Psoas muscle (tissue), 7 donors: ENCODE measurements at regions not wholly inside any gene's neighbourhood (a gene's known extent, or its start where the extent isn't known, plus 50 kb on each side); places are given as distances from the start of the nearest gene placed in this dataset.

Experiments
- ATAC-seq, 4 donors: fragments of 200-7000 bp; cut with Tn5 transposase; one replicate each; pipeline ENCODE4 v1.9.1; 2020; ENCODE audit warnings: moderate library complexity in 3 of 4, mild to moderate bottlenecking in 2 of 4
- DNase-seq, 2 donors: peaks; one replicate each; pipeline ENCODE4 v3.0.0-alpha.2; 2020
- H3K27ac ChIP-seq: fragments of 200-600 bp; one replicate; pipeline ENCODE4 v1.8.0; 2022
- H3K27me3 ChIP-seq, 3 donors: fragments of 200-600 bp in 1 of 3; one replicate each; pipeline versions ENCODE4 v1.6.1 to v1.8.0; 2013 to 2022; ENCODE audit warnings: low read length in 2 of 3, mild to moderate bottlenecking in 2 of 3, moderate library complexity in 1 of 3; ENCODE audit not compliant: insufficient read depth in 3 of 3
- H3K36me3 ChIP-seq, 2 donors: fragments of 200-600 bp in 1 of 2; one replicate each; pipeline versions ENCODE4 v1.6.1 to v1.8.0; 2013 to 2022; ENCODE audit warnings: low read depth in 1 of 2, mild to moderate bottlenecking in 1 of 2, moderate library complexity in 1 of 2; ENCODE audit not compliant: insufficient read depth in 1 of 2
- H3K4me1 ChIP-seq: fragments of 200-600 bp; one replicate; pipeline ENCODE4 v1.8.0; 2022
- H3K4me3 ChIP-seq: fragments of 200-600 bp; one replicate; pipeline ENCODE4 v1.8.0; 2022; ENCODE audit warnings: mild to moderate bottlenecking
- H3K9me3 ChIP-seq: fragments of 200-600 bp; one replicate; pipeline ENCODE4 v1.8.0; 2022
- WGBS, 3 donors: extraction: QIAGEN DNeasy Blood & Tissue Kit; methylation state at CpG; one replicate each; pipeline versions ENCODE4 v1.1.6 to v1.1.7; 2013; 5-methylcytosine and 5-hydroxymethylcytosine counted together
- intact Hi-C, 2 donors: fragments of 100-400 bp; cut with DNase I; formaldehyde crosslinking; loops; one replicate each; pipeline versions ENCODE4 v1.11.0 to v1.14.2; 2022
- TF ChIP-seq, protein P1 (sequence below): fragments of 200-600 bp; IDR thresholded peaks from one replicate; pipeline ENCODE4 v1.8.0; 2022; ENCODE audit warnings: antibody characterized with exemption
- donor health status: healthy with polysubstance abuse.
- donor health status: DM: no; HTN: no; CAD: no; lungs with moderate emphysema.
- donor health status: Bipolar disorder and iron deficiency.
- donor health status: healthy.
- donor health status: DM: yes; HTN: yes; CAD: no.
- donor health status: DM: no; HTN: no; CAD: no.
- donor health status: DM: yes; HTN: yes; CAD: no.

DNA sequence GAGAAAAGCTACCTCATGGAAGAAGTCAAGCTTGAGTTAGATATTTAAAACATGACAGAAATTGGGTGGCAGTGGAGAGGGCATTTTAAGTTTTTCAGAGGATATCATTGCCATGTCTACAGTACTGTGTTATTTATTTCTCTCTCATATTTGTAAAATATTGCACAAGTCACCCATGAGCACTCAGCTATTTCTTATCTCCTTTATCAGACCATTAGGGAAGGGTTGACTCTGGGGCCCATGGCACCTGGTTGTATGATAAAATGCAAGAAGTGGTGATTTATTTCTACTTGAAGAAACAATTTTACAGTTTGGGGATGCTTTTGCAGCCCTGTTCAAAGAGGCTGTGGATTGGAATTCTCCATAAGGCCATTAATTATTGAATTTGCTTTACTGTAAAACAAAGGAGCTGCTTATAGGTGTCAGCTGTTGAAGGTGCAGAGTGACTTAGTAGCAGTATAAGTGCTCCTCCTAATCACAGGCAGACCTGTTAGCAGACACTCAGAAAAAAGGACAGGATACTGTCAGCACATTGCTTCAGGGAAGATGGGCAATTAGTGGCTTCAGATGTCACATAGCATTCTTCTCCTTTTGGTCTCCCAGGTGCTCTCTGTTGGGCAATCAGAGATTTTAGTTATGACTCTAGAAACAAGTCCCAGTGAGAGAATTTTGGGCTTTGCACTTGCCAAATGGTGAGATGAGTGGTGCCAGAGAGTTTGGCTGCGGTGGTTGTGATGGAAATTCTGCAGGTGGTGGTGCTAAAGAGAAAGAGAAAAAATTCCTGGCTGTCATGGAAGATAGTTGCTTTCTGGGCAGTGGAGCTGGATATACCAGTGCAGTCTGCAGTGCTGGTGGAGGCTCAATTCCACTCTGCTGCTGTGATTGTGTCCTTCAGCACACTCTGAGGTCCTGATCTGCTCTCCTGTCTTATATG, 129.7 kb upstream of the ROPN1 start:
- WGBS, 3 donors = 35 to 45% (median 35%) methylated on average over 1 of the region's 1 CpG
- H3K4me1 ChIP-seq = peaks cover 16% of the 10 kb centered on the region
- no peaks in the 10 kb centered on the region for H3K27me3 ChIP-seq
- DNase-seq (no peak), ATAC-seq (peak in 1 of 4 donors; percentile 63)
- no peak overlapping the region for H3K4me3 ChIP-seq
- H3K27ac ChIP-seq = no peak overlapping the region
- TF ChIP-seq, protein P1, sequence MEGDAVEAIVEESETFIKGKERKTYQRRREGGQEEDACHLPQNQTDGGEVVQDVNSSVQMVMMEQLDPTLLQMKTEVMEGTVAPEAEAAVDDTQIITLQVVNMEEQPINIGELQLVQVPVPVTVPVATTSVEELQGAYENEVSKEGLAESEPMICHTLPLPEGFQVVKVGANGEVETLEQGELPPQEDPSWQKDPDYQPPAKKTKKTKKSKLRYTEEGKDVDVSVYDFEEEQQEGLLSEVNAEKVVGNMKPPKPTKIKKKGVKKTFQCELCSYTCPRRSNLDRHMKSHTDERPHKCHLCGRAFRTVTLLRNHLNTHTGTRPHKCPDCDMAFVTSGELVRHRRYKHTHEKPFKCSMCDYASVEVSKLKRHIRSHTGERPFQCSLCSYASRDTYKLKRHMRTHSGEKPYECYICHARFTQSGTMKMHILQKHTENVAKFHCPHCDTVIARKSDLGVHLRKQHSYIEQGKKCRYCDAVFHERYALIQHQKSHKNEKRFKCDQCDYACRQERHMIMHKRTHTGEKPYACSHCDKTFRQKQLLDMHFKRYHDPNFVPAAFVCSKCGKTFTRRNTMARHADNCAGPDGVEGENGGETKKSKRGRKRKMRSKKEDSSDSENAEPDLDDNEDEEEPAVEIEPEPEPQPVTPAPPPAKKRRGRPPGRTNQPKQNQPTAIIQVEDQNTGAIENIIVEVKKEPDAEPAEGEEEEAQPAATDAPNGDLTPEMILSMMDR = no peak
- H3K9me3 ChIP-seq = no peaks in the 10 kb centered on the region
- no peaks in the 10 kb centered on the region for H3K36me3 ChIP-seq
- intact Hi-C loops = no loop called here

DNA sequence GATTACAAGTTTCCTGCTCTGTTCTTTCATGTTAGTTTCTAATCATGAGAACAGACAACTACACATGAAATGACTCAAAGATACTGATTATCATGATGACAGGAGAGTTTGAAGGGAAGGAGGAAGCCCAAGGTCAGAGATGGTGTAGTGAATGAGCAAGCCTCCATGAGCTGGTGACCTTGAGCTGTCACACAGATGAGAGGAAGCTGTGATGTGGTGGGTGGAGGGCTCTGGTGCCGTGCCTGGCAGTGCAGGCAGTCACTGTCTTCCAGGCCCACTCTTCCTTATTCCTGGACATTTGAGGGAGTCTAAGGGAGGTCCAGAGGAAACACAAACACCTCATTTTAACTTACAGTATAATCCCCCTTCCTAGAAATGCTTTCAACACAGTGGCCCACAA, 133.4 kb upstream of the ROPN1 start:
- Histone ChIP-seq H3K27ac (no peak overlapping the region), H3K4me1 (peaks cover 4% of the 10 kb centered on the region), H3K9me3 (no peaks in the 10 kb centered on the region), H3K27me3 (no peaks in the 10 kb centered on the region), H3K36me3 (no peaks in the 10 kb centered on the region), H3K4me3 (no peak overlapping the region)
- TF ChIP-seq, protein P1 = no peak
- ATAC-seq (no peak), DNase-seq (no peak)
- intact Hi-C loops = no loop called here
- WGBS, 3 donors = 67 to 88% (median 72%) methylated on average over 1 of the region's 1 CpG

DNA sequence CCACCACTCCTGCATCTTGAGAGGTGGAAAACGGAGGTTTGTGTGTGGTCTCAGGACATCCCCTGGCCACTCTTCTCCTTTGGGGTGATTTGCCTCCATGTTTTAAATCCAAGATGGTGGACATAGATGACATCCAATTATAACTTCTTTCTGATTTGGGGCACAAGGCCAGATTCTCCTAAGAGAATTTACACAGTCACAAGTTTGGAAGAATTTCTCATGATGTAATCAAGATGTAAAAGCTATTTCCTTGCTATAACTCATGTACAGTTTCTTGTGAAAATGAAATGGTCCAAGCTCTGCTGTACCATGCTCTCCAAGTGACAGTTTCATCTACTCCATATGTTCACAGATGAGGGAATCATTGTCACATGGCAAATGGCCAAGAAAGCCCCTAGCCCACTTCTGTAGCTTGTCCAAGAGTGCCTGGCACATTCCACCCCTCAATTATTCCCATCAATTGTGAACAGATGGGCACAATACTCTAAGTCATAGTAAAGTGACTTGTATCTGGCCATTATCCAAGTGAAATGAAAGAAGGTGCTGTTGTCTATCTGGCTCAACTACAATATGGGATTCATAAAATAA, 134.6 kb upstream of the ROPN1 start:
- no peaks in the 10 kb centered on the region for H3K27me3 ChIP-seq
- DNase-seq = no peak
- ATAC-seq = no peak
- H3K4me1 ChIP-seq = peaks cover 4% of the 10 kb centered on the region
- intact Hi-C loops = no loop called here
- no peaks in the 10 kb centered on the region for H3K36me3 ChIP-seq
- no peak overlapping the region for H3K4me3 ChIP-seq
- TF ChIP-seq, protein P1 = no peak
- no peaks in the 10 kb centered on the region for H3K9me3 ChIP-seq
- 82 to 91% (median 88%) methylated on average over 1 of the region's 1 CpG for WGBS, 3 donors
- no peak overlapping the region for H3K27ac ChIP-seq

DNA sequence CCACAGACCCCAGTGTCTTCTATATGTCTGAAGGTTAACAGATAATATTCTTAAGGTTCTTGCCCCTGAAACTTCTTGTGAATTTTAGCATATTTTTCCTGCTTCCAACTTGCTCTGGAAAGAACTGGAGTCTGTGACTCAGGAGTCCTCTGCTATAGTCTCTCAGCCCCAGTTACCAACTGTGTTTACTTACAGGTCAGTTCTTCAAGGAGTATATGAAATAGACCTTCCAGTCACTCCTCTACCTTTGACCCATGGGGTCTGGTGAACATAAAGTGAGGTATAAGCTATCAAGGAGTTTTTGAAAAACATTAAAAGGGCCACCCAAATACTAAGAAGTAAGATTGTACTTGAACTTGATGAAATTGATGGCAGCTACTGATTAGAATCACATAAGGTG, 139.2 kb upstream of the ROPN1 start:
- ATAC-seq (peak; percentile 19 to 58 (median 48)), DNase-seq (no peak)
- Histone ChIP-seq H3K9me3 (no peaks in the 10 kb centered on the region), H3K27ac (peak overlapping the region; percentile 44), H3K4me3 (no peak overlapping the region), H3K27me3 (no peaks in the 10 kb centered on the region), H3K36me3 (no peaks in the 10 kb centered on the region), H3K4me1 (peaks cover 16% of the 10 kb centered on the region)
- intact Hi-C loops = no loop called here
- TF ChIP-seq, protein P1 = no peak
